Thymus (tissue), 11 donors: ENCODE measurements at regions not wholly inside any gene's neighbourhood (a gene's known extent, or its start where the extent isn't known, plus 50 kb on each side); places are given as distances from the start of the nearest gene placed in this dataset.

Source experiments
- DNase-seq, 9 donors: peaks; one replicate each; pipeline ENCODE4 v3.0.0-alpha.2; 2013; ENCODE audit warnings: low spot score in 9 of 9, low read depth in 6 of 9, missing footprints in 1 of 9
- H3K27ac ChIP-seq, 2 donors: one replicate each; pipeline ENCODE4 v1.5.1; 2013; ENCODE audit warnings: control low read depth in 1 of 2, low read depth in 1 of 2, low read length in 1 of 2, mild to moderate bottlenecking in 1 of 2, moderate library complexity in 1 of 2
- H3K27me3 ChIP-seq, 2 donors: one replicate each; pipeline ENCODE4 v1.5.1; 2013; ENCODE audit warnings: low read length in 1 of 2; ENCODE audit not compliant: control insufficient read depth in 2 of 2, insufficient read depth in 1 of 2
- H3K36me3 ChIP-seq, 2 donors: one replicate each; pipeline ENCODE4 v1.5.1; 2013; ENCODE audit warnings: low read length in 1 of 2, mild to moderate bottlenecking in 1 of 2, moderate library complexity in 1 of 2; ENCODE audit not compliant: control insufficient read depth in 2 of 2, insufficient read depth in 2 of 2
- H3K4me1 ChIP-seq, 2 donors: one replicate each; pipeline ENCODE4 v1.5.1; 2013; ENCODE audit warnings: low read length in 2 of 2; ENCODE audit not compliant: control insufficient read depth in 2 of 2, insufficient read depth in 2 of 2
- H3K4me3 ChIP-seq, 2 donors: one replicate each; pipeline ENCODE4 v1.5.1; 2013; ENCODE audit warnings: low read length in 2 of 2, control low read depth in 1 of 2, mild to moderate bottlenecking in 1 of 2
- H3K9me3 ChIP-seq, 2 donors: one replicate each; pipeline ENCODE4 v1.5.1; 2013; ENCODE audit warnings: low read length in 1 of 2, mild to moderate bottlenecking in 1 of 2; ENCODE audit not compliant: control insufficient read depth in 2 of 2, insufficient read depth in 1 of 2
- WGBS: extraction: QIAGEN DNeasy Blood & Tissue Kit; methylation state at CpG from one replicate; pipeline ENCODE4 v1.1.7; 2013; 5-methylcytosine and 5-hydroxymethylcytosine counted together
- donor health status: healthy.

- DNase-seq = no peak
- H3K27me3 ChIP-seq = no peaks in the 10 kb centered on the region
- H3K4me3 ChIP-seq = no peak overlapping the region
- WGBS = 95% methylated on average over 2 of the region's 2 CpGs
- H3K27ac ChIP-seq = no peak overlapping the region
- H3K4me1 ChIP-seq = no peaks in the 10 kb centered on the region
- H3K9me3 ChIP-seq = no peaks in the 10 kb centered on the region
- no peaks in the 10 kb centered on the region for H3K36me3 ChIP-seq
Observed at GRCh38 chr10:62887642-62888041, 71.5 kb upstream of the EGR2 start.

GRCh38 chr10:62885684-62886461 is 69.7 kb upstream of the EGR2 start:
- Histone ChIP-seq H3K27me3 (no peaks in the 10 kb centered on the region), H3K4me3 (no peak overlapping the region), H3K27ac (no peak overlapping the region), H3K4me1 (no peaks in the 10 kb centered on the region), H3K9me3 (no peaks in the 10 kb centered on the region), H3K36me3 (no peaks in the 10 kb centered on the region)
- WGBS = 82% methylated on average over 7 of the region's 7 CpGs
- DNase-seq = no peak

- Histone ChIP-seq H3K27me3 (no peaks in the 10 kb centered on the region), H3K27ac (no peak overlapping the region), H3K4me3 (no peak overlapping the region), H3K9me3 (no peaks in the 10 kb centered on the region), H3K4me1 (no peaks in the 10 kb centered on the region), H3K36me3 (no peaks in the 10 kb centered on the region)
- 92% methylated on average over 3 of the region's 3 CpGs for WGBS
- DNase-seq = no peak
Observed at GRCh38 chr10:62880162-62880561, 64.0 kb upstream of the EGR2 start.

GRCh38 chr10:62873866-62874265 is 57.7 kb upstream of the EGR2 start:
- 97% methylated on average over 2 of the region's 2 CpGs for WGBS
- DNase-seq = no peak
- Histone ChIP-seq H3K27ac (no peak overlapping the region), H3K9me3 (no peaks in the 10 kb centered on the region), H3K4me3 (no peak overlapping the region), H3K27me3 (no peaks in the 10 kb centered on the region), H3K4me1 (no peaks in the 10 kb centered on the region), H3K36me3 (no peaks in the 10 kb centered on the region)

GRCh38 chr10:62870866-62871265 is 54.7 kb upstream of the EGR2 start:
- Histone ChIP-seq H3K36me3 (no peaks in the 10 kb centered on the region), H3K27me3 (no peaks in the 10 kb centered on the region), H3K9me3 (no peaks in the 10 kb centered on the region), H3K4me3 (no peak overlapping the region), H3K27ac (no peak overlapping the region), H3K4me1 (no peaks in the 10 kb centered on the region)
- 91% methylated on average over 7 of the region's 7 CpGs for WGBS
- no peak for DNase-seq

- 97% methylated on average over 3 of the region's 3 CpGs for WGBS
- Histone ChIP-seq H3K27ac (no peak overlapping the region), H3K27me3 (no peaks in the 10 kb centered on the region), H3K4me3 (no peak overlapping the region), H3K36me3 (no peaks in the 10 kb centered on the region), H3K9me3 (no peaks in the 10 kb centered on the region), H3K4me1 (no peaks in the 10 kb centered on the region)
- DNase-seq = no peak
Observed at GRCh38 chr10:62869958-62870357, 53.8 kb upstream of the EGR2 start.

- Histone ChIP-seq H3K36me3 (no peaks in the 10 kb centered on the region), H3K27me3 (no peaks in the 10 kb centered on the region), H3K4me1 (no peaks in the 10 kb centered on the region), H3K4me3 (no peak overlapping the region), H3K27ac (no peak overlapping the region), H3K9me3 (no peaks in the 10 kb centered on the region)
- WGBS = 93% methylated on average over 1 of the region's 1 CpG
- no peak for DNase-seq
Observed at GRCh38 chr10:62866941-62867340, 50.8 kb upstream of the EGR2 start.

- no peaks in the 10 kb centered on the region for H3K9me3 ChIP-seq
- WGBS = 84% methylated on average over 2 of the region's 2 CpGs
- no peak overlapping the region for H3K4me3 ChIP-seq
- no peaks in the 10 kb centered on the region for H3K36me3 ChIP-seq
- DNase-seq = no peak
- H3K27ac ChIP-seq = no peak overlapping the region
- no peaks in the 10 kb centered on the region for H3K27me3 ChIP-seq
- no peaks in the 10 kb centered on the region for H3K4me1 ChIP-seq
Observed at GRCh38 chr10:62866451-62866850, 50.3 kb upstream of the EGR2 start.
